HCT116 (cell line): ENCODE measurements at regions not wholly inside any gene's neighbourhood (a gene's known extent, or its start where the extent isn't known, plus 50 kb on each side); places are given as distances from the start of the nearest gene placed in this dataset.

Source experiments
- ATAC-seq: fragments of 200-7000 bp; cut with Tn5 transposase; 2 replicates; pipeline ENCODE4 v1.9.1; 2020; ENCODE audit warnings: mild to moderate bottlenecking, moderate library complexity
- BruUV-seq: library from RNA; stranded (reverse); fragments of 400-500 nt; replicated peaks from 2 replicates; lab custom pipeline; 2021; lab: Mats Ljungman, UMichigan
- CTCF ChIA-PET: fragments of 300-600 bp; sonication (Branson Sonifier 250); formaldehyde crosslinking; loops from one replicate; lab custom pipeline; 2021; ENCODE audit warnings: antibody characterized with exemption; lab: Charles Lee
- POLR2A ChIA-PET: fragments of 300-600, 350-600 bp; sonication (Branson Sonifier 250); formaldehyde crosslinking; loops from one replicate; lab custom pipeline; 2021; ENCODE audit warnings: antibody characterized with exemption; lab: Charles Lee
- RAD21 ChIA-PET, 2 experiments: fragments of 300-600 bp; sonication (Branson Sonifier 250); formaldehyde crosslinking; loops; one replicate each; lab custom pipeline; 2023; ENCODE audit warnings: low total read pairs in 2 of 2; ENCODE audit not compliant: uncharacterized antibody in 2 of 2, unreplicated experiment in 2 of 2, low non-redundant PET in 1 of 2; lab: Charles Lee
- DNase-seq: peaks from one replicate; pipeline ENCODE4 v3.0.0-alpha.2; 2010; ENCODE audit warnings: low read depth, low spot score
- H2AFZ ChIP-seq: fragments of 200-600 bp; shearing (Covaris generic), sonication (generic); 2 replicates; pipeline ENCODE4 v1.6.1; 2017; ENCODE audit warnings: low read depth, mixed run types, mixed read lengths, antibody characterized with exemption, low read length; ENCODE audit not compliant: poor library complexity, severe bottlenecking
- H3K27ac ChIP-seq: 2 replicates; pipeline ENCODE4 v1.5.1; 2012; ENCODE audit warnings: low read depth, low read length
- H3K27me3 ChIP-seq: fragments of 200-600 bp; sonication (generic); 2 replicates; pipeline ENCODE4 v1.6.1; 2016; ENCODE audit warnings: mixed run types, low read length, mixed read lengths; ENCODE audit not compliant: insufficient read depth
- H3K36me3 ChIP-seq, 2 experiments: fragments of 200-500 bp in 1 of 2; fragments of 200-600 bp in 1 of 2; sonication (Bioruptor generic) in 1 of 2; sonication (generic) in 1 of 2; 2 replicates each; pipeline versions ENCODE4 v1.5.1 to v1.6.1; 2014 to 2016; ENCODE audit warnings: low read length in 2 of 2, inconsistent platforms in 1 of 2, mixed read lengths in 1 of 2, mixed run types in 1 of 2; ENCODE audit not compliant: insufficient read depth in 2 of 2, control insufficient read depth in 1 of 2
- H3K4me1 ChIP-seq, 2 experiments: fragments of 200-600 bp in 1 of 2; sonication (generic) in 1 of 2; 2 replicates each; pipeline versions ENCODE4 v1.5.1 to v1.6.1; 2012 to 2017; ENCODE audit warnings: low read length in 2 of 2, inconsistent platforms in 1 of 2, mild to moderate bottlenecking in 1 of 2, mixed read lengths in 1 of 2, mixed run types in 1 of 2, moderate library complexity in 1 of 2; ENCODE audit not compliant: insufficient read depth in 2 of 2, control insufficient read depth in 1 of 2
- H3K4me2 ChIP-seq: fragments of 200-600 bp; sonication (generic); 2 replicates; pipeline ENCODE4 v1.6.1; 2017; ENCODE audit warnings: mixed run types, low read length, mixed read lengths
- H3K4me3 ChIP-seq, 2 experiments: fragments of 200-600 bp in 1 of 2; sonication (generic) in 1 of 2; replicated peaks in 1 of 2; 2 replicates each; pipeline ENCODE4 v1.5.1; 2011 to 2016; ENCODE audit warnings: low read length in 2 of 2, control low read depth in 1 of 2, low read depth in 1 of 2, mild to moderate bottlenecking in 1 of 2, mixed read lengths in 1 of 2, mixed run types in 1 of 2
- H3K79me2 ChIP-seq: fragments of 200-600 bp; sonication (generic); 2 replicates; pipeline ENCODE4 v1.6.1; 2017; ENCODE audit warnings: mild to moderate bottlenecking, mixed run types, low read length, moderate library complexity, mixed read lengths; ENCODE audit not compliant: insufficient read depth
- H3K9ac ChIP-seq: fragments of 200-600 bp; sonication (generic); 2 replicates; pipeline ENCODE4 v1.6.1; 2016; ENCODE audit warnings: low read length, mixed read lengths
- H3K9me2 ChIP-seq: fragments of 200-600 bp; sonication (generic), shearing (Covaris generic); 2 replicates; pipeline ENCODE4 v1.6.1; 2017; ENCODE audit warnings: mixed run types, mild to moderate bottlenecking, moderate library complexity; ENCODE audit not compliant: insufficient read depth
- H3K9me3 ChIP-seq, 2 experiments: fragments of 200-500 bp in 1 of 2; fragments of 200-600 bp in 1 of 2; sonication (Bioruptor generic) in 1 of 2; sonication (generic) in 1 of 2; 2 replicates each; pipeline ENCODE4 v1.6.1; 2014 to 2017; ENCODE audit warnings: low read length in 2 of 2, mixed read lengths in 2 of 2, inconsistent platforms in 1 of 2, low read depth in 1 of 2, mild to moderate bottlenecking in 1 of 2, mixed run types in 1 of 2, moderate library complexity in 1 of 2; ENCODE audit not compliant: control insufficient read depth in 1 of 2, insufficient read depth in 1 of 2
- H4K20me1 ChIP-seq: fragments of 200-600 bp; sonication (generic), shearing (Covaris generic); 2 replicates; pipeline ENCODE4 v1.6.1; 2017; ENCODE audit warnings: mixed run types, mild to moderate bottlenecking, moderate library complexity; ENCODE audit not compliant: insufficient read depth
- ATF3 ChIP-seq: IDR thresholded peaks from 2 replicates; pipeline ENCODE4 v1.6.1; 2012
- CBX3 ChIP-seq: IDR thresholded peaks from 2 replicates; pipeline ENCODE4 v1.6.1; 2012; ENCODE audit warnings: low read depth
- EZH2 ChIP-seq: fragments of 200-600 bp; sonication (generic); IDR thresholded peaks from 2 replicates; pipeline ENCODE4 v1.6.1; 2017; ENCODE audit warnings: antibody characterized with exemption, mixed run types
- FOSL1 ChIP-seq: IDR thresholded peaks from 2 replicates; pipeline ENCODE4 v1.6.1; 2012; ENCODE audit warnings: low read depth
- JUND ChIP-seq: IDR thresholded peaks from 2 replicates; pipeline ENCODE4 v1.6.1; 2012
- MAX ChIP-seq: IDR thresholded peaks from 2 replicates; pipeline ENCODE4 v1.6.1; 2012
- POLR2AphosphoS5 ChIP-seq: IDR thresholded peaks from 2 replicates; pipeline ENCODE4 v1.6.1; 2011; ENCODE audit warnings: mild to moderate bottlenecking, low read depth, low read length, moderate library complexity
- RAD21 ChIP-seq: IDR thresholded peaks from 2 replicates; pipeline ENCODE4 v1.6.1; 2012; ENCODE audit warnings: low read depth, mild to moderate bottlenecking
- REST ChIP-seq: IDR thresholded peaks from 2 replicates; pipeline ENCODE4 v1.6.1; 2012; ENCODE audit warnings: low read depth
- SP1 ChIP-seq: IDR thresholded peaks from 2 replicates; pipeline ENCODE4 v1.6.1; 2012; ENCODE audit warnings: low read depth
- ZBTB33 ChIP-seq: IDR thresholded peaks from 2 replicates; pipeline ENCODE4 v1.6.1; 2011; ENCODE audit warnings: mild to moderate bottlenecking, low read length, moderate library complexity; ENCODE audit not compliant: insufficient replicate concordance; ENCODE audit errors: extremely low read depth
- intact Hi-C: fragments of 100-400 bp; cut with micrococcal nuclease; formaldehyde crosslinking; loops from 2 replicates; pipeline ENCODE4 v1.10.0; 2022

- DNase-seq = no peak
- CTCF ChIA-PET = no interaction called here
These were observed 853.2 kb downstream of the GRID1 start for GRCh38 chr10:85513436-85513835.

GRCh38 chr10:85515316-85515715, 851.3 kb downstream of the GRID1 start:
- Histone ChIP-seq H3K4me1 (no peaks in the 10 kb centered on the region), H3K36me3 (no peaks in the 10 kb centered on the region)
- intact Hi-C loops = no loop called here
- RAD21 ChIA-PET = no interaction called here
- TF ChIP-seq SP1 (no peak), CBX3 (no peak), MAX (no peak), RAD21 (no peak), ZBTB33 (no peak), REST (no peak), JUND (no peak), FOSL1 (no peak)
- TF ChIP-seq, all 23 proteins: peak for 0
- BruUV-seq = no TSS peak
- Histone ChIP-seq H4K20me1 (no peaks in the 10 kb centered on the region), H3K9me3 (no peaks in the 10 kb centered on the region), H3K79me2 (no peaks in the 10 kb centered on the region), H3K27ac (no peak overlapping the region), H3K9me2 (no peaks in the 10 kb centered on the region), H3K9ac (no peak overlapping the region), H3K4me3 (no peak overlapping the region), H3K27me3 (peaks cover 36% of the 10 kb centered on the region), H3K4me2 (no peak overlapping the region), H2AFZ (no peak overlapping the region)
- ChIA-PET CTCF (no interaction called here), POLR2A (no interaction called here)
- ATAC-seq (no peak), DNase-seq (no peak)

More at GRCh38 chr10:85513436-85513835, 853.2 kb downstream of the GRID1 start:
- Histone ChIP-seq H3K27ac (no peak overlapping the region), H3K4me3 (no peak overlapping the region), H3K79me2 (no peaks in the 10 kb centered on the region), H4K20me1 (no peaks in the 10 kb centered on the region), H3K9me2 (no peaks in the 10 kb centered on the region), H3K27me3 (peaks cover 44% of the 10 kb centered on the region), H2AFZ (no peak overlapping the region), H3K9me3 (no peaks in the 10 kb centered on the region), H3K4me1 (no peaks in the 10 kb centered on the region), H3K9ac (no peak overlapping the region), H3K4me2 (no peak overlapping the region), H3K36me3 (no peaks in the 10 kb centered on the region)
- TF ChIP-seq CBX3 (no peak), POLR2AphosphoS5 (no peak), EZH2 (no peak), ATF3 (no peak)
- no TSS peak for BruUV-seq
- RAD21 ChIA-PET = no interaction called here
- POLR2A ChIA-PET = no interaction called here
- no peak for ATAC-seq
- intact Hi-C loops = no loop called here
